ENCODE measurements at regions not wholly inside any gene's neighbourhood (a gene's known extent, or its start where the extent isn't known, plus 50 kb on each side); places are given as distances from the start of the nearest gene placed in this dataset.

GRCh38 chr22:49568751-49569285 is 258.9 kb downstream of the BRD1 start:
- Histone ChIP-seq H3K36me3 (ENCODE audit: control insufficient read depth in 5 of 5, insufficient read depth in 5 of 5, low read length in 5 of 5) (no peaks in the 10 kb centered on the region), H3K4me3 (ENCODE audit: low read depth in 1 of 5, low read length in 5 of 5) (no peak overlapping the region), H3K27ac (ENCODE audit: low read depth, low read length) (no peak overlapping the region), H3K27me3 (ENCODE audit: control insufficient read depth in 5 of 5, insufficient read depth in 4 of 5, low read length in 5 of 5) (peaks cover 0 to 9% (median 4%) of the 10 kb centered on the region in 5 donors), H3K9ac (ENCODE audit: low read length in 5 of 5) (no peak overlapping the region), H3K4me1 (ENCODE audit: control insufficient read depth in 5 of 5, insufficient read depth in 5 of 5, low read length in 5 of 5) (peaks cover 0 to 2% (median 0%) of the 10 kb centered on the region in 5 donors), H3K9me3 (ENCODE audit: control insufficient read depth in 5 of 5, low read length in 5 of 5) (no peaks in the 10 kb centered on the region)

DNA sequence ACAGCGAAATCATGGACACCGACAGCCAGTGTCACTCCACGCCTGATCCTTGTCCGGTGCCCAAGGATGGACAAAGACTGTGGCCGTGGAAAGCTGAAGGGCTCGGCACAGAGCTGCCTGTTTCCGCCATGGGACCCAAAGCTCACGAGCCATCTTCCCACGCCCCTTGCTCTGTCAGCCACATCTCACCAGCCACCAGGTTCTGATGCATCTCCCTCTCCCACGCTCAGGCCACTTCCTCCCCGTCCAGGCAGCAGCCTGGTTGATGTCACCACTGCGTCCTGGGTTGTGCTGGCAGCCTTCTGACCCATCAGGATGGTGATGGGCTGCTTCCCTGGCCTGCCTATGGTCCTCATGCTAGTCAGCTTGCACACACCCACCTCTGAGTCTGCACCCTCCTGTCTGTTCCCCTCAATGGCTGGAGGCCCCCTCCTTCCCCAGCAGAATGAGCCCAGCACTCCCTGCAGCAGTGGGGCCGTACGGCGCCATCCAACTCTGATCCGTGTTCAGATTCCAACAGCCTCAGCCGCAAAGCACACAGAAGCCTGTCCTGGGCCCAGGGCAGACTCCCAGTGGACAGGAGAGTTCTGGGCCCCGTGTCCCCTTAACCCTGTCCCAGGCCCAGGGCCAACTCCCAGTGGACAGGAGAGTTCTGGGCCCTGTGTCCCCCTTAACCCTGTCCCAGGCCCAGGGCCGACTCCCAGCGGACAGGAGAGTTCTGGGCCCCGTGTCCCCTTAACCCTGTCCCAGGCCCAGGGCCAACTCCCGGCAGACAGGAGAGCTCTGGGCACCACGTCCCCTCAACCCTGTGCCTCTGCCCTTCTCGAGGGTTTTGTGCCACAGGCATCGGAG is 259.5 kb downstream of the BRD1 start:
- Histone ChIP-seq H3K9me3 (ENCODE audit: control insufficient read depth in 5 of 5, low read length in 5 of 5) (peaks cover 0 to under 1% (median 0%) of the 10 kb centered on the region in 5 donors), H3K9ac (ENCODE audit: low read length in 5 of 5) (no peak overlapping the region), H3K4me3 (ENCODE audit: low read depth in 1 of 5, low read length in 5 of 5) (no peak overlapping the region), H3K27me3 (ENCODE audit: control insufficient read depth in 5 of 5, insufficient read depth in 4 of 5, low read length in 5 of 5) (peaks cover 0 to 9% (median 4%) of the 10 kb centered on the region in 5 donors), H3K4me1 (ENCODE audit: control insufficient read depth in 5 of 5, insufficient read depth in 5 of 5, low read length in 5 of 5) (peaks cover 0 to 2% (median 0%) of the 10 kb centered on the region in 5 donors), H3K36me3 (ENCODE audit: control insufficient read depth in 5 of 5, insufficient read depth in 5 of 5, low read length in 5 of 5) (no peaks in the 10 kb centered on the region), H3K27ac (ENCODE audit: low read depth, low read length) (no peak overlapping the region)

GRCh38 chr22:49566693-49567092 is 261.0 kb downstream of the BRD1 start:
- Histone ChIP-seq H3K9ac (ENCODE audit: low read length in 5 of 5) (peak overlapping the region in 1 of 5 donors; percentile 38), H3K27me3 (ENCODE audit: control insufficient read depth in 5 of 5, insufficient read depth in 4 of 5, low read length in 5 of 5) (peaks cover 0 to 9% (median 4%) of the 10 kb centered on the region in 5 donors), H3K4me1 (ENCODE audit: control insufficient read depth in 5 of 5, insufficient read depth in 5 of 5, low read length in 5 of 5) (peaks cover 0 to 2% (median 0%) of the 10 kb centered on the region in 5 donors), H3K27ac (ENCODE audit: low read depth, low read length) (no peak overlapping the region), H3K36me3 (ENCODE audit: control insufficient read depth in 5 of 5, insufficient read depth in 5 of 5, low read length in 5 of 5) (no peaks in the 10 kb centered on the region), H3K9me3 (ENCODE audit: control insufficient read depth in 5 of 5, low read length in 5 of 5) (peaks cover 0 to 4% (median 0%) of the 10 kb centered on the region in 5 donors), H3K4me3 (ENCODE audit: low read depth in 1 of 5, low read length in 5 of 5) (no peak overlapping the region)

DNA sequence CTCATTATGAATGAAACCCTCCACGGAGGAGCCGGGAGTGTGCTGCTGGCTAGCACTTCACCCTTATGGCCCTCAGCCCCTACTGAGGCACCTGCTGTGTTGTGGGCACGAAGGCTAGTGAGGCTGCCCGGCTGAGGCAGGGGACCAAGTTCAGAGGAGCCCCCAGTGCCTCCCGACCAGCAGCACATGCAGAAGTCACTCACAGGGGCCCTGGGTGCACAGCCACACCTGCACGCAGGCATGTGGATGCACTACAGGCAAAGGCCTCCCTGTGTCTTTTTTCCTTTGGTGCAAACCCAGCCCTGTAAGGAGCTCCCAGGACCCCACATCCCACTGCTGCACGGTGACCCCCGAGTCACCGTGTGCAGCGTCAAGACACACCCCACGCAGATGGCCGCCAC is 261.5 kb downstream of the BRD1 start:
- H3K27me3 ChIP-seq (ENCODE audit: control insufficient read depth in 5 of 5, insufficient read depth in 4 of 5, low read length in 5 of 5) = peaks cover 0 to 9% (median 4%) of the 10 kb centered on the region in 5 donors
- peaks cover 0 to 4% (median 0%) of the 10 kb centered on the region in 5 donors for H3K9me3 ChIP-seq (ENCODE audit: control insufficient read depth in 5 of 5, low read length in 5 of 5)
- no peak overlapping the region for H3K4me3 ChIP-seq (ENCODE audit: low read depth in 1 of 5, low read length in 5 of 5)
- H3K27ac ChIP-seq (ENCODE audit: low read depth, low read length) = no peak overlapping the region
- no peaks in the 10 kb centered on the region for H3K36me3 ChIP-seq (ENCODE audit: control insufficient read depth in 5 of 5, insufficient read depth in 5 of 5, low read length in 5 of 5)
- H3K4me1 ChIP-seq (ENCODE audit: control insufficient read depth in 5 of 5, insufficient read depth in 5 of 5, low read length in 5 of 5) = peaks cover 0 to 2% (median 0%) of the 10 kb centered on the region in 5 donors
- no peak overlapping the region for H3K9ac ChIP-seq (ENCODE audit: low read length in 5 of 5)

- Histone ChIP-seq H3K27me3 (ENCODE audit: control insufficient read depth in 5 of 5, insufficient read depth in 4 of 5, low read length in 5 of 5) (peaks cover 0 to 9% (median 4%) of the 10 kb centered on the region in 5 donors), H3K36me3 (ENCODE audit: control insufficient read depth in 5 of 5, insufficient read depth in 5 of 5, low read length in 5 of 5) (no peaks in the 10 kb centered on the region)
Measured at GRCh38 chr22:49565516-49565855, 262.2 kb downstream of the BRD1 start.

DNA sequence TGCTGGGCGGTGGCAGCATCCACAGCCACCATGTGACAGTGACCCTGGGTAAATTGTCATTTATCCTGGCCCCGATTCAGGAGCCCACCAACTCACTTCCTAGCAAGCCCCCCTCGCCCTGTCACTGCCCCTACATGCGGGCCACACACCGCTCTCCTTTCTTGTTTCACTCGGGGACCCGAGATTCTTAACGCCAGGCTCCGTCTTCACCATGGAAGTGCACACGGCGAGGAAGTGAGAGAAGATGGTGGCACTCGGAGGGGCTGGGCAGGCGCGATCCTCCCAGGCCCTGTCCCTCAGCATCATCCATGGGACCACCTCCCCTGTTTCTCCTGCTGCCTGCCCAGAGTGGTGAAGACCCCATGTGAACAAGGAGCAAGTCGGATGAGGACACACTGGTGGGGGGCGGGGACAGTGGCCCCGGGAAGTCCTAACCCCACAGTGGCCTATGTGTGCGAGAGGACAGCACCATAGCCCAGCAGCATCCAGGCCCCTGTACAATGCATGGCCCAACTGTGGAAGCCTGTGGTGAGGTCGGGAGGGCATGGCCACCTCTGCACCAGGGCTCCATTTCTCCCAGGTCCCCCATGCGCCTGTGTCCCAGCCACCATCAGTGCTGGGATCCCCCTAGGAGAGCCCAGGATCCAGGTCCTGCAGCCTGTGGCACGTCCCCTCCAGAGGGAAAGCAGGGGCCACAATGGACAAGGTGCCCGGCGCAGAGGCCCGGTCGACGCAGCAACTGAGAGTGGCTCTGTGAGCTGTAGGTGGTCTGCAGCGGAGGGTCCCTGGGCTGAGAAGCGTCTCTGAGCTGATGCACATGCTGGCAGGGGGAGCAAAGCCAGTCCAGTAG is 262.8 kb downstream of the BRD1 start:
- H3K27me3 ChIP-seq (ENCODE audit: control insufficient read depth in 5 of 5, insufficient read depth in 4 of 5, low read length in 5 of 5) = peaks cover 0 to 9% (median 4%) of the 10 kb centered on the region in 5 donors
- no peak overlapping the region for H3K9ac ChIP-seq (ENCODE audit: low read length in 5 of 5)
- no peaks in the 10 kb centered on the region for H3K36me3 ChIP-seq (ENCODE audit: control insufficient read depth in 5 of 5, insufficient read depth in 5 of 5, low read length in 5 of 5)
- peaks cover 0 to 4% (median 3%) of the 10 kb centered on the region in 5 donors for H3K9me3 ChIP-seq (ENCODE audit: control insufficient read depth in 5 of 5, low read length in 5 of 5)
- H3K4me1 ChIP-seq (ENCODE audit: control insufficient read depth in 5 of 5, insufficient read depth in 5 of 5, low read length in 5 of 5) = peaks cover 0 to 2% (median 0%) of the 10 kb centered on the region in 5 donors
- no peak overlapping the region for H3K4me3 ChIP-seq (ENCODE audit: low read depth in 1 of 5, low read length in 5 of 5)
- no peak overlapping the region for H3K27ac ChIP-seq (ENCODE audit: low read depth, low read length)

More at GRCh38 chr22:49565516-49565855, 262.2 kb downstream of the BRD1 start:
- H3K27ac ChIP-seq (ENCODE audit: low read depth, low read length) = no peak overlapping the region
- peaks cover 0 to 4% (median 0%) of the 10 kb centered on the region in 5 donors for H3K9me3 ChIP-seq (ENCODE audit: control insufficient read depth in 5 of 5, low read length in 5 of 5)
- H3K4me3 ChIP-seq (ENCODE audit: low read depth in 1 of 5, low read length in 5 of 5) = no peak overlapping the region
- H3K4me1 ChIP-seq (ENCODE audit: control insufficient read depth in 5 of 5, insufficient read depth in 5 of 5, low read length in 5 of 5) = peaks cover 0 to 2% (median 0%) of the 10 kb centered on the region in 5 donors
- no peak overlapping the region for H3K9ac ChIP-seq (ENCODE audit: low read length in 5 of 5)

DNA sequence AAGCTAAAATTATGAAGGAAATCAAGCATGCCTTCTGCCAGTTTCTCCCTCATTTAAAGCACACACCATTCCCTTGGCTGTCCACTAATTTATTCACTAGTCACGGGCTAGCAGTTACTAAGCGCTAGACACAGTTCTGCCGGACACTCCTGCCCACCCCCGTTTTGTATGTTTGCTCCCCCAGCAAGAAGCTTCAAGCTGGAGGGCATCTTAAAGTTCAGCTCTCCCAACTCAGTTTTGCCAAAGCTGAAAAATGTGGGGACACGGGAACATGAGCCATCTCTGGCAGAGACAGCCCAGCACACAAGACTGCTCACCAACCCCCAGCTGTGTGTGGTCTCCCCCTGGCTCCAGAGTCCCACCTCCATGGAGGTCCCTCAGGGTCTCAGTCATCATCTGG is 263.6 kb downstream of the BRD1 start:
- Histone ChIP-seq H3K36me3 (ENCODE audit: control insufficient read depth in 5 of 5, insufficient read depth in 5 of 5, low read length in 5 of 5) (no peaks in the 10 kb centered on the region), H3K27ac (ENCODE audit: low read depth, low read length) (no peak overlapping the region), H3K27me3 (ENCODE audit: control insufficient read depth in 5 of 5, insufficient read depth in 4 of 5, low read length in 5 of 5) (peaks cover 0 to 9% (median 4%) of the 10 kb centered on the region in 5 donors), H3K9me3 (ENCODE audit: control insufficient read depth in 5 of 5, low read length in 5 of 5) (peaks cover 0 to 4% (median 3%) of the 10 kb centered on the region in 5 donors), H3K4me1 (ENCODE audit: control insufficient read depth in 5 of 5, insufficient read depth in 5 of 5, low read length in 5 of 5) (peaks cover 0 to 2% (median 0%) of the 10 kb centered on the region in 5 donors), H3K4me3 (ENCODE audit: low read depth in 1 of 5, low read length in 5 of 5) (no peak overlapping the region), H3K9ac (ENCODE audit: low read length in 5 of 5) (no peak overlapping the region)

- Histone ChIP-seq H3K36me3 (ENCODE audit: control insufficient read depth in 5 of 5, insufficient read depth in 5 of 5, low read length in 5 of 5) (no peaks in the 10 kb centered on the region), H3K9me3 (ENCODE audit: control insufficient read depth in 5 of 5, low read length in 5 of 5) (peaks cover 0 to 9% (median 6%) of the 10 kb centered on the region in 5 donors), H3K9ac (ENCODE audit: low read length in 5 of 5) (no peak overlapping the region), H3K4me1 (ENCODE audit: control insufficient read depth in 5 of 5, insufficient read depth in 5 of 5, low read length in 5 of 5) (peaks cover 0 to 2% (median 0%) of the 10 kb centered on the region in 5 donors), H3K27me3 (ENCODE audit: control insufficient read depth in 5 of 5, insufficient read depth in 4 of 5, low read length in 5 of 5) (peaks cover 0 to 9% (median 4%) of the 10 kb centered on the region in 5 donors), H3K4me3 (ENCODE audit: low read depth in 1 of 5, low read length in 5 of 5) (no peak overlapping the region), H3K27ac (ENCODE audit: low read depth, low read length) (no peak overlapping the region)
Measured at GRCh38 chr22:49562685-49563249, 264.9 kb downstream of the BRD1 start.

DNA sequence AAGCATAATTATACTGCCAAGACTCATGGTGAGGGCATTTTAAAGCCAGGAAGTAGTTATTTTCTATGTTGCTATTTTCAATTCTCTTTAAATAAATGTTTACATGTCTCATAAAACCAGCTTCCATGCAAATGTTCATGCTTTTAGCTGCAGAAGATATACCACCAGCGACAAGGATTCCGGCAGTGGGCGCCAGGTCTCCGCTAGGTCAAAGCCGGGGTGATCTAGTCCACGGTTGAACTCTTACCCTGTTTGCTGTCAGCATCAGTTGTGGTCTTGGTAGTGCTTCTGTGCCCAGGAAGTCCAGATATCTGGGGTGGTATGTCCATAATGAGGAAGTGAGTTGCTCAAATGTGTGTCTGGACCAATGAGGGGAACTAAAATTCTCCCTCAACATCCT is 265.7 kb downstream of the BRD1 start:
- Histone ChIP-seq H3K9me3 (ENCODE audit: control insufficient read depth in 5 of 5, low read length in 5 of 5) (peaks cover 0 to 9% (median 6%) of the 10 kb centered on the region in 5 donors), H3K4me1 (ENCODE audit: control insufficient read depth in 5 of 5, insufficient read depth in 5 of 5, low read length in 5 of 5) (peaks cover 0 to under 1% (median 0%) of the 10 kb centered on the region in 5 donors), H3K36me3 (ENCODE audit: control insufficient read depth in 5 of 5, insufficient read depth in 5 of 5, low read length in 5 of 5) (no peaks in the 10 kb centered on the region), H3K27me3 (ENCODE audit: control insufficient read depth in 5 of 5, insufficient read depth in 4 of 5, low read length in 5 of 5) (peaks cover 0 to 9% (median 4%) of the 10 kb centered on the region in 5 donors), H3K4me3 (ENCODE audit: low read depth in 1 of 5, low read length in 5 of 5) (no peak overlapping the region), H3K27ac (ENCODE audit: low read depth, low read length) (no peak overlapping the region), H3K9ac (ENCODE audit: low read length in 5 of 5) (no peak overlapping the region)
